Omental fat pad (tissue), 3 donors: ENCODE measurements at regions not wholly inside any gene's neighbourhood (a gene's known extent, or its start where the extent isn't known, plus 50 kb on each side); places are given as distances from the start of the nearest gene placed in this dataset.

Source experiments
- ATAC-seq: fragments of 150-250 bp; one replicate; pipeline ENCODE4 v1.9.1; 2016; ENCODE audit warnings: mild to moderate bottlenecking, moderate library complexity; ENCODE audit not compliant: low FRiP score
- DNase-seq: peaks from one replicate; pipeline ENCODE4 v3.0.0-alpha.2; 2019; ENCODE audit warnings: low spot score
- CTCF ChIP-seq, 3 donors: fragments of 450-650 bp; IDR thresholded peaks; one replicate each; pipeline ENCODE4 v1.5.1; 2016 to 2017; ENCODE audit warnings: antibody characterized with exemption in 3 of 3, mild to moderate bottlenecking in 3 of 3, moderate library complexity in 2 of 3

GRCh38 chr5:6224406-6224805 lies 153.9 kb downstream of the MED10 start:
- TF ChIP-seq CTCF (IDR thresholded peaks at IDR 0.05): no peak
- no peak for ATAC-seq

GRCh38 chr5:6222899-6223298 lies 155.4 kb downstream of the MED10 start:
- ATAC-seq (no peak), DNase-seq (no peak)
- TF ChIP-seq CTCF (IDR thresholded peaks at IDR 0.05): no peak

More at GRCh38 chr5:6224406-6224805, 153.9 kb downstream of the MED10 start:
- DNase-seq: no peak

GRCh38 chr5:6222121-6222520 lies 156.2 kb downstream of the MED10 start:
- TF ChIP-seq CTCF (IDR thresholded peaks at IDR 0.05): no peak
- no peak for ATAC-seq
- DNase-seq: no peak

GRCh38 chr5:6221141-6221626 lies 157.2 kb downstream of the MED10 start:
- ATAC-seq: no peak
- no peak for TF ChIP-seq CTCF (IDR thresholded peaks at IDR 0.05)
- no peak for DNase-seq

GRCh38 chr5:6220346-6221088 lies 157.8 kb downstream of the MED10 start:
- ATAC-seq: no peak
- DNase-seq: no peak
- no peak for TF ChIP-seq CTCF (IDR thresholded peaks at IDR 0.05)

- DNase-seq (no peak), ATAC-seq (no peak)
- no peak for TF ChIP-seq CTCF (IDR thresholded peaks at IDR 0.05)
Measured at GRCh38 chr5:6218517-6218916, 159.8 kb downstream of the MED10 start.

GRCh38 chr5:6218116-6218515 lies 160.2 kb downstream of the MED10 start:
- no peak for TF ChIP-seq CTCF (IDR thresholded peaks at IDR 0.05)
- DNase-seq (no peak), ATAC-seq (no peak)
